Epithelial cell of proximal tubule (primary cell): ENCODE measurements at regions not wholly inside any gene's neighbourhood (a gene's known extent, or its start where the extent isn't known, plus 50 kb on each side); places are given as distances from the start of the nearest gene placed in this dataset.

Source experiments
- DNase-seq: peaks from one replicate; pipeline ENCODE4 v3.0.0-alpha.2; 2011; ENCODE audit warnings: low read depth
- H3K4me3 ChIP-seq: 2 replicates; pipeline ENCODE4 v1.5.1; 2011; ENCODE audit warnings: low read depth, mild to moderate bottlenecking, low read length
- TF ChIP-seq, protein P1 (sequence below): conservative IDR thresholded peaks from 2 replicates; pipeline ENCODE4 v1.5.1; 2012; ENCODE audit warnings: low read depth, mild to moderate bottlenecking, low read length

- DNase-seq: no peak
- TF ChIP-seq, protein P1, sequence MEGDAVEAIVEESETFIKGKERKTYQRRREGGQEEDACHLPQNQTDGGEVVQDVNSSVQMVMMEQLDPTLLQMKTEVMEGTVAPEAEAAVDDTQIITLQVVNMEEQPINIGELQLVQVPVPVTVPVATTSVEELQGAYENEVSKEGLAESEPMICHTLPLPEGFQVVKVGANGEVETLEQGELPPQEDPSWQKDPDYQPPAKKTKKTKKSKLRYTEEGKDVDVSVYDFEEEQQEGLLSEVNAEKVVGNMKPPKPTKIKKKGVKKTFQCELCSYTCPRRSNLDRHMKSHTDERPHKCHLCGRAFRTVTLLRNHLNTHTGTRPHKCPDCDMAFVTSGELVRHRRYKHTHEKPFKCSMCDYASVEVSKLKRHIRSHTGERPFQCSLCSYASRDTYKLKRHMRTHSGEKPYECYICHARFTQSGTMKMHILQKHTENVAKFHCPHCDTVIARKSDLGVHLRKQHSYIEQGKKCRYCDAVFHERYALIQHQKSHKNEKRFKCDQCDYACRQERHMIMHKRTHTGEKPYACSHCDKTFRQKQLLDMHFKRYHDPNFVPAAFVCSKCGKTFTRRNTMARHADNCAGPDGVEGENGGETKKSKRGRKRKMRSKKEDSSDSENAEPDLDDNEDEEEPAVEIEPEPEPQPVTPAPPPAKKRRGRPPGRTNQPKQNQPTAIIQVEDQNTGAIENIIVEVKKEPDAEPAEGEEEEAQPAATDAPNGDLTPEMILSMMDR: no peak
- no peak overlapping the region for H3K4me3 ChIP-seq
Measured at GRCh38 chr16:5850632-5851392, 753.2 kb upstream of the EEF2KMT start.

DNA sequence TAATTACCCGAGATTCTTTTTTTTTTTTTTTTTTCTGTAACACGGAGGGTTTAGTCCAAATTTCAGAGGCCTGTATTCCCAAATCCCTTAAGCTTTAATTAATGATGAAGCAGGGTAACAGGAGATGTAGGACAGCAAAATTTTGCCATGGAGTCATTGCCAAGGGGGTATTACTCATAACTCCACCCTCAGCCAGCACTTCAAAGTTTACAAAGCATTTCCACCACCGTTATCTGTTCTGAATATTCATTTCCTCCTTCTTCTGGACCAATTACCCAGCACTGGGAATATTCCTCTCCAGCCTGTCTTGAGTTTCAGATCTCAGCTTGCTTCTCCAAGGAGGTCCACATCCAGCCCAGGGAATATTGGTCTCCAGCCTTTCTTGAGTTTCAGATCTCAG lies 747.5 kb upstream of the EEF2KMT start:
- no peak overlapping the region for H3K4me3 ChIP-seq
- TF ChIP-seq, protein P1: no peak
- DNase-seq: no peak

GRCh38 chr16:5841974-5842373 lies 744.4 kb upstream of the EEF2KMT start:
- no peak for DNase-seq
- TF ChIP-seq, protein P1: no peak
- H3K4me3 ChIP-seq: no peak overlapping the region

DNA sequence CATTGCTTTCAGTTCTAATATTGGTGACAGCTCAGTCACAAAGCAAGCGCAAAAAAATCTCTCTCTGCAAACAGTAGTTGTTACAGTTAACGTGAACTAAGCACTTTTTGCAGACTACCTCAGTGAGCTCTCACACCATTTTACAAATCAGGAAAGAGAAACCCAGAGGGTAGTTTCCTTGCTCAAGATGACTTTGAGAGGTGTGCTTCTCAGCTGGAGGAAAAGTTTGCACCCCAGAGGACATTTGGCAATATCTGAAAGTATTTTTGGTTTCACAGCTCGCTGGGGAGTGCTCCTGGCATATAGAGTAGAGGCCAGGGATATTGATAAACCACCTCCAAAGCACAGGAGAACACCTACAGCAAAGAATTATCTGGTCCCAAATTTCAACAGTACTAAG lies 741.1 kb upstream of the EEF2KMT start:
- TF ChIP-seq, protein P1: no peak
- no peak for DNase-seq
- no peak overlapping the region for H3K4me3 ChIP-seq

DNA sequence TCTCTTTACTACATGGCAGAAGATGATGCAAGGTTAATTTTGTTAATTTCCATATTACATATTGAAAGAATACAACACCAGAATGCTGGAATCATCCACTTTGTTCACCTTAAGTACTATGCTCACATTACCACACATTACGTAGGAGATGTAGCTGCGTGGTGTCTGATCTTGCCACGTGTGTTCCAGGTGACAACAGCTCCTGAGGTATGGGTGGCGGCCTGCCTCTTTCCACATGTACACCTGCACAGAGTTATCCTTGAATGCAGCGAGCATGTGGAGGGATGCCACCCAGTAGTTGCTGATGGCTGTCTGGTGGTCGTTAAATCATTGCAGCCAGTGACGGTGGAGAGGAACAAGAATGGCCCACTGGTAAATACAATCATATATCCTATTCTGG lies 740.5 kb upstream of the EEF2KMT start:
- TF ChIP-seq, protein P1: no peak
- no peak overlapping the region for H3K4me3 ChIP-seq
- no peak for DNase-seq

- no peak for DNase-seq
- H3K4me3 ChIP-seq: no peak overlapping the region
- TF ChIP-seq, protein P1: no peak
Measured at GRCh38 chr16:5837007-5837670, 739.5 kb upstream of the EEF2KMT start.
